ENCODE measurements at regions not wholly inside any gene's neighbourhood (a gene's known extent, or its start where the extent isn't known, plus 50 kb on each side); places are given as distances from the start of the nearest gene placed in this dataset.

DNA sequence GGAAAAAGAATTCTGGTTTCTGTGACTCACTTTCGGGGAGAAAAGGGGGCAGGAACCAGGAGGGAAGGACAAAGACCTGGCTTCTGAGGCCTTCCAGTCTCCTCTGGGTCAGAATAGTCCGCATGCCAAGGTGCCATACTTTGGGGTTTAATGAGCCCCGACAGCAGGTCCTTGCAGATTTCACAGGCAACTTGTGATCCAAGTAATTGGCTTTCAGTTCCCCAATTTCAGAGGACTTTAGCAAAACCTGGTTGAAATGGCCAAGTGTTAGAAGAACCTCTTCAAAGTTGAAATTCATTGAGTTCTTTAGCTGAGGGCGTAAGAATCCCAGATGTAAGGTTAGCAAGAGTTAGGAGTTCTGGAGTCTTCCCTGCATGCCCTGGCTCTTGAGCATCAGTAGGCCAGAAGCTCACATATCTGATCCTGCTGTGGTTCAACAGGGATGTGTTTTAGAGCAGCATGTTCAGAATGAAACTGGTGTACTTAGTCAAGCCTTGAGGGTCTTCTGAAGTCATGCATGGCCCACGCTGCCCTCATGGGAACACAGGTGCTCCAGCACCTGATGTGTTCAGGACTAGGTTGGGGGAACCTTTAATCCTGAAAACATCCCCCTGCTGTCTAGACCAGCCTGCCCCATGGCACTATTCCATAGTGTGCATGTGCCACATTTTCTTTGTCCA is 143.0 kb downstream of the NUP35 start:
- TF ChIP-seq, protein P1, sequence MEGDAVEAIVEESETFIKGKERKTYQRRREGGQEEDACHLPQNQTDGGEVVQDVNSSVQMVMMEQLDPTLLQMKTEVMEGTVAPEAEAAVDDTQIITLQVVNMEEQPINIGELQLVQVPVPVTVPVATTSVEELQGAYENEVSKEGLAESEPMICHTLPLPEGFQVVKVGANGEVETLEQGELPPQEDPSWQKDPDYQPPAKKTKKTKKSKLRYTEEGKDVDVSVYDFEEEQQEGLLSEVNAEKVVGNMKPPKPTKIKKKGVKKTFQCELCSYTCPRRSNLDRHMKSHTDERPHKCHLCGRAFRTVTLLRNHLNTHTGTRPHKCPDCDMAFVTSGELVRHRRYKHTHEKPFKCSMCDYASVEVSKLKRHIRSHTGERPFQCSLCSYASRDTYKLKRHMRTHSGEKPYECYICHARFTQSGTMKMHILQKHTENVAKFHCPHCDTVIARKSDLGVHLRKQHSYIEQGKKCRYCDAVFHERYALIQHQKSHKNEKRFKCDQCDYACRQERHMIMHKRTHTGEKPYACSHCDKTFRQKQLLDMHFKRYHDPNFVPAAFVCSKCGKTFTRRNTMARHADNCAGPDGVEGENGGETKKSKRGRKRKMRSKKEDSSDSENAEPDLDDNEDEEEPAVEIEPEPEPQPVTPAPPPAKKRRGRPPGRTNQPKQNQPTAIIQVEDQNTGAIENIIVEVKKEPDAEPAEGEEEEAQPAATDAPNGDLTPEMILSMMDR (IDR thresholded peaks at IDR 0.05; ENCODE audit: low read depth, low read length) = no peak
- in situ Hi-C loops (cut with HindIII; ENCODE audit: low sequenced_read_pairs) = no loop called here
- H3K4me3 ChIP-seq (ENCODE audit: low read depth, low read length) = no peak overlapping the region
- no peak for DNase-seq (ENCODE audit: low read depth, low spot score)

GRCh38 chr2:183269956-183270355 is 145.7 kb downstream of the NUP35 start:
- peak; percentile 67 for DNase-seq (ENCODE audit: low read depth, low spot score)
- TF ChIP-seq, protein P1 (IDR thresholded peaks at IDR 0.05; ENCODE audit: low read depth, low read length) = no peak
- no peak overlapping the region for H3K4me3 ChIP-seq (ENCODE audit: low read depth, low read length)
- in situ Hi-C loops (cut with HindIII; ENCODE audit: low sequenced_read_pairs) = no loop called here

DNA sequence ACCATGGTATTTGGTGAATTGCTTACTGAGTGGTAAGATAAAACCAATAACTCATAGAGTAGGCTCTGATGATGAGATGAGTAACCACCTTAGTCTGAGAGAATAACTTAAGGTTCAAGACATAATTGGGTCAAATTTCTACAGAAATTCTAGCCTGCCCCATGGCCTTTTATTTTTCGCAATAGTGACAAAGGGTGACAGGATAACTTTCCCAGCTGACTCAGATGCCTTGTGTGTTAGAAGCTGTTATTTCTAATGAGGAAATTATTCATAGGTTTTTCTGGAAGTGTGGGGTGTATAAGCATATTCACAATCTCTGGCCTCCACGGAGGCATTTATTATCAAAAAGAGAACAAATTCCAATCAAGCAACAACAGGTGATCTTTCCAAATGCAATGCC is 159.0 kb downstream of the NUP35 start:
- in situ Hi-C loops (cut with HindIII; ENCODE audit: low sequenced_read_pairs) = no loop called here
- TF ChIP-seq, protein P1 (IDR thresholded peaks at IDR 0.05; ENCODE audit: low read depth, low read length) = no peak
- H3K4me3 ChIP-seq (ENCODE audit: low read depth, low read length) = no peak overlapping the region
- no peak for DNase-seq (ENCODE audit: low read depth, low spot score)

DNA sequence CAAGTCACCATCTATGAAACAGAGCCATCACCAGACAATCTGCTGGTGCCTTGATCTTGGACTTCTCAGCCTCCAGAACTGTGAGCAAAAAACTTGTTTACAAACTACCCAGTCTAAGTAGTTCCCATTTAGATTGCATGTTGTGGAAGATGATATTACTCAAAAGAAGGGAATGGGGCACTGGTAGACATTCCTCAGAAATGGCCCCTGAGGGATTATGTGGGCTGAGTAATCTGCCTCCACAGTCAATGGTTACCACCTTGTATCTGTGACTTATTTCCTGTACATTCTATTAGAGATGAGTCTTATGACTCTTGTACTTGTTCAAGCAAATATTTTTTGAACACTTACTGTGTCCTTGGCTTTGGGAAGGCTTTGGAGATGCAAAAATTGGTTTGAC is 160.4 kb downstream of the NUP35 start:
- TF ChIP-seq, protein P1 (IDR thresholded peaks at IDR 0.05; ENCODE audit: low read depth, low read length) = no peak
- peak; percentile 69 for DNase-seq (ENCODE audit: low read depth, low spot score)
- no peak overlapping the region for H3K4me3 ChIP-seq (ENCODE audit: low read depth, low read length)
- in situ Hi-C loops (cut with HindIII; ENCODE audit: low sequenced_read_pairs) = no loop called here

- no peak overlapping the region for H3K4me3 ChIP-seq (ENCODE audit: low read depth, low read length)
- TF ChIP-seq, protein P1 (IDR thresholded peaks at IDR 0.05; ENCODE audit: low read depth, low read length) = no peak
- DNase-seq (ENCODE audit: low read depth, low spot score) = peak; percentile 11
- in situ Hi-C loops (cut with HindIII; ENCODE audit: low sequenced_read_pairs) = no loop called here
Observed at GRCh38 chr2:183291436-183291835, 167.2 kb downstream of the NUP35 start.

GRCh38 chr2:183292028-183292427 is 167.8 kb downstream of the NUP35 start:
- DNase-seq (ENCODE audit: low read depth, low spot score) = no peak
- in situ Hi-C loops (cut with HindIII; ENCODE audit: low sequenced_read_pairs) = no loop called here
- no peak overlapping the region for H3K4me3 ChIP-seq (ENCODE audit: low read depth, low read length)
- TF ChIP-seq, protein P1 (IDR thresholded peaks at IDR 0.05; ENCODE audit: low read depth, low read length) = no peak
